Ovary (tissue), 3 donors: ENCODE measurements at regions not wholly inside any gene's neighbourhood (a gene's known extent, or its start where the extent isn't known, plus 50 kb on each side); places are given as distances from the start of the nearest gene placed in this dataset.

Source experiments
- EP300 ChIP-seq: sonication (generic); formaldehyde crosslinking; IDR thresholded peaks from one replicate; pipeline ENCODE4 v1.6.1; 2017; ENCODE audit warnings: antibody characterized with exemption
- POLR2A ChIP-seq: fragments of 450-650 bp; IDR thresholded peaks from one replicate; pipeline ENCODE4 v1.6.1; 2017; ENCODE audit warnings: antibody characterized with exemption, mild to moderate bottlenecking, moderate library complexity
- TF ChIP-seq, protein P1 (sequence below), 3 donors: fragments of 450-650 bp in 2 of 3; fragments of 200-600 bp in 1 of 3; IDR thresholded peaks; one replicate each; pipeline versions ENCODE4 v1.5.1 to v1.8.0; 2016 to 2022; ENCODE audit warnings: antibody characterized with exemption in 3 of 3, mild to moderate bottlenecking in 1 of 3
- donor health status: DM: no; HTN: no; CAD: no.

DNA sequence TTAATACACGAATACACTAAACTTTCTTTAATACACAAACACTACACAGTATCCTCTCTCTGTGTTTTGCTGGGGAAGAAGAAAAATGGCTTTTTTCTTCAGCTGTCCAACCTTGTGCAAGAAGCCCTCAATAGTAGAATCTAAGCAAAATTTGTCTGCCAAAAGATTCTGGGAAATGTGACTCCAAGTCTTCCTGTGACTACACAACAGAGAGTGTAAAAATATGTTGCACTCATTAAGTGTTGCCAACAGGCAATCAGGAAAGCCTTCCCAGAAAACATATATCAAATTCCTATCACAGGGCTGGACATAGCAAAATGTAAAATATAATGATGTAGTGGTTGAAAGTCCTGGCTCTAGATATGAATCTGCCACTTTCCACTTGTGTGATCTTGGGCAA is 825.1 kb upstream of the ZWINT start:
- TF ChIP-seq, protein P1, sequence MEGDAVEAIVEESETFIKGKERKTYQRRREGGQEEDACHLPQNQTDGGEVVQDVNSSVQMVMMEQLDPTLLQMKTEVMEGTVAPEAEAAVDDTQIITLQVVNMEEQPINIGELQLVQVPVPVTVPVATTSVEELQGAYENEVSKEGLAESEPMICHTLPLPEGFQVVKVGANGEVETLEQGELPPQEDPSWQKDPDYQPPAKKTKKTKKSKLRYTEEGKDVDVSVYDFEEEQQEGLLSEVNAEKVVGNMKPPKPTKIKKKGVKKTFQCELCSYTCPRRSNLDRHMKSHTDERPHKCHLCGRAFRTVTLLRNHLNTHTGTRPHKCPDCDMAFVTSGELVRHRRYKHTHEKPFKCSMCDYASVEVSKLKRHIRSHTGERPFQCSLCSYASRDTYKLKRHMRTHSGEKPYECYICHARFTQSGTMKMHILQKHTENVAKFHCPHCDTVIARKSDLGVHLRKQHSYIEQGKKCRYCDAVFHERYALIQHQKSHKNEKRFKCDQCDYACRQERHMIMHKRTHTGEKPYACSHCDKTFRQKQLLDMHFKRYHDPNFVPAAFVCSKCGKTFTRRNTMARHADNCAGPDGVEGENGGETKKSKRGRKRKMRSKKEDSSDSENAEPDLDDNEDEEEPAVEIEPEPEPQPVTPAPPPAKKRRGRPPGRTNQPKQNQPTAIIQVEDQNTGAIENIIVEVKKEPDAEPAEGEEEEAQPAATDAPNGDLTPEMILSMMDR (IDR thresholded peaks at IDR 0.05): no peak
- TF ChIP-seq EP300 (no peak), POLR2A (no peak)
